NCI-H82 (cell line): ENCODE measurements at regions not wholly inside any gene's neighbourhood (a gene's known extent, or its start where the extent isn't known, plus 50 kb on each side); places are given as distances from the start of the nearest gene placed in this dataset.

Experiments used
- DNase-seq: peaks from one replicate; lab custom pipeline; 2025; lab: John Stamatoyannopoulos, UW

- DNase-seq: no peak
These were observed 50.7 kb upstream of the INSYN1 start for GRCh38 chr15:73803806-73804205.

GRCh38 chr15:73805504-73806089, 52.4 kb upstream of the INSYN1 start:
- DNase-seq: no peak

GRCh38 chr15:73806698-73807483, 53.7 kb upstream of the INSYN1 start:
- no peak for DNase-seq

- no peak for DNase-seq
These were observed 54.7 kb upstream of the INSYN1 start for GRCh38 chr15:73807865-73808264.

GRCh38 chr15:73809728-73810501, 56.8 kb upstream of the INSYN1 start:
- DNase-seq: peak; percentile 56

- DNase-seq: no peak
These were observed 59.8 kb upstream of the INSYN1 start for GRCh38 chr15:73812806-73813465.

- DNase-seq: no peak
These were observed 59.8 kb upstream of the TBC1D21 start for GRCh38 chr15:73813589-73813988.

GRCh38 chr15:73818308-73818985, 54.9 kb upstream of the TBC1D21 start:
- no peak for DNase-seq

GRCh38 chr15:73821181-73821580, 52.2 kb upstream of the TBC1D21 start:
- peak; percentile 75 for DNase-seq

- DNase-seq: no peak
These were observed 50.4 kb upstream of the TBC1D21 start for GRCh38 chr15:73822998-73823397.
